Testis (tissue), 2 donors: ENCODE measurements at regions not wholly inside any gene's neighbourhood (a gene's known extent, or its start where the extent isn't known, plus 50 kb on each side); places are given as distances from the start of the nearest gene placed in this dataset.
"Not testable (repeated sequence)": the region's sequence is repeated elsewhere in the genome, so short reads cannot be mapped to it uniquely, and the experiment has no call there.

Experiments used
- POLR2A ChIP-seq: fragments of 450-650 bp; IDR thresholded peaks from one replicate; pipeline ENCODE4 v1.6.1; 2017; ENCODE audit warnings: antibody characterized with exemption, mild to moderate bottlenecking, moderate library complexity
- TF ChIP-seq, protein P1 (sequence below), 3 experiments: fragments of 450-650 bp in 2 of 3; fragments of 200-600 bp in 1 of 3; sonication (generic) in 1 of 3; IDR thresholded peaks; one replicate each; pipeline ENCODE4 v1.5.1; 2016 to 2019; ENCODE audit warnings: antibody characterized with exemption in 3 of 3, mild to moderate bottlenecking in 2 of 3, moderate library complexity in 1 of 3

- TF ChIP-seq, protein P1, sequence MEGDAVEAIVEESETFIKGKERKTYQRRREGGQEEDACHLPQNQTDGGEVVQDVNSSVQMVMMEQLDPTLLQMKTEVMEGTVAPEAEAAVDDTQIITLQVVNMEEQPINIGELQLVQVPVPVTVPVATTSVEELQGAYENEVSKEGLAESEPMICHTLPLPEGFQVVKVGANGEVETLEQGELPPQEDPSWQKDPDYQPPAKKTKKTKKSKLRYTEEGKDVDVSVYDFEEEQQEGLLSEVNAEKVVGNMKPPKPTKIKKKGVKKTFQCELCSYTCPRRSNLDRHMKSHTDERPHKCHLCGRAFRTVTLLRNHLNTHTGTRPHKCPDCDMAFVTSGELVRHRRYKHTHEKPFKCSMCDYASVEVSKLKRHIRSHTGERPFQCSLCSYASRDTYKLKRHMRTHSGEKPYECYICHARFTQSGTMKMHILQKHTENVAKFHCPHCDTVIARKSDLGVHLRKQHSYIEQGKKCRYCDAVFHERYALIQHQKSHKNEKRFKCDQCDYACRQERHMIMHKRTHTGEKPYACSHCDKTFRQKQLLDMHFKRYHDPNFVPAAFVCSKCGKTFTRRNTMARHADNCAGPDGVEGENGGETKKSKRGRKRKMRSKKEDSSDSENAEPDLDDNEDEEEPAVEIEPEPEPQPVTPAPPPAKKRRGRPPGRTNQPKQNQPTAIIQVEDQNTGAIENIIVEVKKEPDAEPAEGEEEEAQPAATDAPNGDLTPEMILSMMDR (IDR thresholded peaks at IDR 0.05): not testable (repeated sequence)
- TF ChIP-seq POLR2A: not testable (repeated sequence)
Measured at GRCh38 chr16:33994207-33994606, 534.8 kb downstream of the TP53TG3F start.
